ENCODE measurements at regions not wholly inside any gene's neighbourhood (a gene's known extent, or its start where the extent isn't known, plus 50 kb on each side); places are given as distances from the start of the nearest gene placed in this dataset.

DNA sequence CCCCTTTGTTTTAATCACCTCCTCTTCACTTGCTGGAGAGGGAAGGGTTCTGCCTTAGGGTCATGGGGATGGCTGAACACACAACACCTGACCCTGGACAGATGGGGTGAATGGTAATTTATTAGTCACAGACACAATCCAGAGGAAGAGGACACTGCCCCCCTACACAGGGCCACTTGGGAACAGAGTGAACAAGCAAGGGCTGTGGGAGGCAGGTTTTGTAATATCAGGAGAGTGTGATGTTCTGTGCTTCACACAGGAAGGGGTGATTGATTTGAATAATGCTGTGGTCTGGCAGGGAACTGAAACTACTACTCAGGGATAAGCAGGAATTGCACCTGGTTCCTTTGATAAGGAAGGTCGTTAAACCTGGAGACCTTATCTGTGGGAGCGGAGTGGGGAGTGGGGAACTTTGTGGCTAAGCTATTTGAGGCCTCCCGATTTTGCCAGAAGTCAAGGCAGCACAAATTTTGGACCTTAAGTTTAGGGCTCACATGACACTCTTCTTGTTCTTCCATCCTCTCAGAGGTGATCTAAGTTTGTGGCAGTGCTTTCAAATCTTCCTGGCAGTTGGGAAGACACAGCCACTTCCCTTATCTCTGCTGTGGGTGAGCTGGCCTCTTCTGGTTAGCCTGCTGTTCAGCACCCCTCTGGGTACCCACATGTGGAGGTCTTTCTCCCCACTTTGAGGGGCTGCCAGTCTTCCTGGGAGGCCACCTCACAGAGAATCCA, 77.8 kb downstream of the CD164 start (continued):
- no peak for TF ChIP-seq FUS (optimal IDR thresholded peaks at IDR 0.05; ENCODE audit: low read depth, low read length)
- no peak for TF ChIP-seq BRF1 (IDR thresholded peaks at IDR 0.05; ENCODE audit: borderline replicate concordance, extremely low read depth, insufficient read length)
- no peak for TF ChIP-seq ZNF224 (CRISPR knock-in tag; IDR thresholded peaks at IDR 0.05)
- TF ChIP-seq HSF4 (CRISPR knock-in tag; IDR thresholded peaks at IDR 0.05; ENCODE audit: borderline replicate concordance) = no peak
- TF ChIP-seq RNF219 (CRISPR knock-in tag; IDR thresholded peaks at IDR 0.05) = no peak
- peak; percentile 98 for TF ChIP-seq LCOR (CRISPR knock-in tag; IDR thresholded peaks at IDR 0.05)
- peak; percentile 87 for TF ChIP-seq DACH1 (IDR thresholded peaks at IDR 0.05; ENCODE audit: partially characterized antibody)
- TF ChIP-seq HMG20A (CRISPR knock-in tag; conservative IDR thresholded peaks at IDR 0.05) = no peak
- TF ChIP-seq, protein P1, sequence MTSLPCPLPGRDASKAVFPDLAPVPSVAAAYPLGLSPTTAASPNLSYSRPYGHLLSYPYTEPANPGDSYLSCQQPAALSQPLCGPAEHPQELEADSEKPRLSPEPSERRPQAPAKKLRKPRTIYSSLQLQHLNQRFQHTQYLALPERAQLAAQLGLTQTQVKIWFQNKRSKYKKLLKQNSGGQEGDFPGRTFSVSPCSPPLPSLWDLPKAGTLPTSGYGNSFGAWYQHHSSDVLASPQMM (CRISPR knock-in tag; IDR thresholded peaks at IDR 0.05) = no peak
- peak; percentile 99 for TF ChIP-seq TEAD4 (IDR thresholded peaks at IDR 0.05; ENCODE audit: low read length)
- TF ChIP-seq TEAD4 (CRISPR knock-in tag; IDR thresholded peaks at IDR 0.05; ENCODE audit: borderline replicate concordance) = no peak
- TF ChIP-seq MYBL2 (IDR thresholded peaks at IDR 0.05; ENCODE audit: low read depth) = peak; percentile 84
- no peak for TF ChIP-seq MYBL2 (CRISPR knock-in tag; IDR thresholded peaks at IDR 0.05; ENCODE audit: borderline replicate concordance)
- TF ChIP-seq ETS2 (tag; IDR thresholded peaks at IDR 0.05; ENCODE audit: borderline replicate concordance, poor library complexity, severe bottlenecking) = no peak
- no peak for TF ChIP-seq MCM5 (IDR thresholded peaks at IDR 0.05; ENCODE audit: low read depth)
- TF ChIP-seq GABPA (tag; conservative IDR thresholded peaks at IDR 0.05; ENCODE audit: low read depth) = no peak
- peak; percentile 94 for TF ChIP-seq SMAD3 (CRISPR knock-in tag; conservative IDR thresholded peaks at IDR 0.05)
- TF ChIP-seq, protein P2, sequence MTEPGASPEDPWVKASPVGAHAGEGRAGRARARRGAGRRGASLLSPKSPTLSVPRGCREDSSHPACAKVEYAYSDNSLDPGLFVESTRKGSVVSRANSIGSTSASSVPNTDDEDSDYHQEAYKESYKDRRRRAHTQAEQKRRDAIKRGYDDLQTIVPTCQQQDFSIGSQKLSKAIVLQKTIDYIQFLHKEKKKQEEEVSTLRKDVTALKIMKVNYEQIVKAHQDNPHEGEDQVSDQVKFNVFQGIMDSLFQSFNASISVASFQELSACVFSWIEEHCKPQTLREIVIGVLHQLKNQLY (CRISPR knock-in tag; conservative IDR thresholded peaks at IDR 0.05) = no peak
- 0 out of 2 replicates have a peak, but pooled peaks have one; percentile 24 for TF ChIP-seq XRCC5 (IDR thresholded peaks at IDR 0.05; ENCODE audit: low read depth, low read length)
- TF ChIP-seq CREB1 (IDR thresholded peaks at IDR 0.05) = peak; percentile 73
- TF ChIP-seq CREB1 (CRISPR knock-in tag; IDR thresholded peaks at IDR 0.05) = no peak; the same call in 1 of the 2 replicates
- no peak for TF ChIP-seq ZNF282 (CRISPR knock-in tag; IDR thresholded peaks at IDR 0.05)
- TF ChIP-seq ZNF780A (CRISPR knock-in tag; IDR thresholded peaks at IDR 0.05) = no peak
- peak; percentile 61; the same call in 1 of the 2 replicates for TF ChIP-seq ZNF24 (IDR thresholded peaks at IDR 0.05)
- TF ChIP-seq ZBTB49 (CRISPR knock-in tag; IDR thresholded peaks at IDR 0.05; ENCODE audit: borderline replicate concordance) = no peak

Measured in K562 (cell line).